Type B pancreatic cell (in vitro differentiated cells): ENCODE measurements at regions not wholly inside any gene's neighbourhood (a gene's known extent, or its start where the extent isn't known, plus 50 kb on each side); places are given as distances from the start of the nearest gene placed in this dataset.

Source experiments
- DNase-seq: peaks from one replicate; pipeline ENCODE4 v3.0.0; 2021; ENCODE audit warnings: mixed read lengths; ENCODE audit not compliant: unreplicated experiment; ENCODE audit errors: extremely low spot score
- H3K27ac Mint-ChIP-seq: 2 replicates; pipeline ENCODE4 v1.8.0; 2021; ENCODE audit warnings: mild to moderate bottlenecking, mixed read lengths
- H3K27me3 Mint-ChIP-seq: 2 replicates; pipeline ENCODE4 v1.8.0; 2021; ENCODE audit warnings: mixed read lengths
- H3K36me3 Mint-ChIP-seq: 2 replicates; pipeline ENCODE4 v1.8.0; 2021; ENCODE audit warnings: mixed read lengths
- H3K4me1 Mint-ChIP-seq: one replicate; pipeline ENCODE4 v1.8.0; 2021; ENCODE audit warnings: mixed read lengths; ENCODE audit not compliant: unreplicated experiment
- H3K4me3 Mint-ChIP-seq: 2 replicates; pipeline ENCODE4 v1.8.0; 2021; ENCODE audit warnings: mild to moderate bottlenecking, mixed read lengths
- H3K9me3 Mint-ChIP-seq: 2 replicates; pipeline ENCODE4 v1.8.0; 2021; ENCODE audit warnings: mixed read lengths
- TF ChIP-seq, protein P1 (sequence below): fragments of 200-600 bp; sonication (generic); conservative IDR thresholded peaks from 2 replicates; pipeline ENCODE4 v1.5.0; 2021; ENCODE audit warnings: antibody characterized with exemption, mild to moderate bottlenecking

DNA sequence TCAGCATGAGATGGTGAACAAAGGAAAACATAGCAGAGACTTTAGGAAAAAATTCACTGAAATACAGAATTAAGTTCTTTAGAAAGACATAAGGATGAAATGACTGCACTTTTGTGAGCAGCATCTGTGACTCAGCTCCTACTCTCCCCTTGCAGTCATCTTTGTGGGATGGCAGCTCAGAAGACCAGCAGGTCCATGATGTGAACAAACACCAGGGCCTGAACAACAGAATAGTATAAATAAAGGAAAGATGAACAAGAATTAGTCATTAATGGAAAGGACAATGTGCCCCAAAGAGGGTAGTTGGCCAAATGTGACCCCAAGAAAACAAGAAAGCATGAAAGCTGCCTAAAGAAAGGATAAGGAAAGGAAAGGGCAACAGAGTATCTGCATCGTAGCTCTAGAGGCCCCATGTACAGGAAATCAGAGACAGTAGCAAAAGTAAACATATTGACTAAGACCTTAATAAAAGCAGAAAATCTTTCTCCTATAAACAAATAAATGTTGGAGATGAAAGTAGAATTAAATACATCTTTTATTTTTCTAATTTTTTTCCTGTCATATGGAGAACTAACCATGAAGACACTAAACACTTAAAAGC lies 318.0 kb downstream of the ZEB2 start:
- Mint-ChIP-seq H3K27ac (no peak overlapping the region), H3K9me3 (peaks cover 6% of the 10 kb centered on the region), H3K27me3 (no peaks in the 10 kb centered on the region), H3K36me3 (no peaks in the 10 kb centered on the region), H3K4me3 (no peak overlapping the region), H3K4me1 (no peaks in the 10 kb centered on the region)
- DNase-seq: no peak
- TF ChIP-seq, protein P1, sequence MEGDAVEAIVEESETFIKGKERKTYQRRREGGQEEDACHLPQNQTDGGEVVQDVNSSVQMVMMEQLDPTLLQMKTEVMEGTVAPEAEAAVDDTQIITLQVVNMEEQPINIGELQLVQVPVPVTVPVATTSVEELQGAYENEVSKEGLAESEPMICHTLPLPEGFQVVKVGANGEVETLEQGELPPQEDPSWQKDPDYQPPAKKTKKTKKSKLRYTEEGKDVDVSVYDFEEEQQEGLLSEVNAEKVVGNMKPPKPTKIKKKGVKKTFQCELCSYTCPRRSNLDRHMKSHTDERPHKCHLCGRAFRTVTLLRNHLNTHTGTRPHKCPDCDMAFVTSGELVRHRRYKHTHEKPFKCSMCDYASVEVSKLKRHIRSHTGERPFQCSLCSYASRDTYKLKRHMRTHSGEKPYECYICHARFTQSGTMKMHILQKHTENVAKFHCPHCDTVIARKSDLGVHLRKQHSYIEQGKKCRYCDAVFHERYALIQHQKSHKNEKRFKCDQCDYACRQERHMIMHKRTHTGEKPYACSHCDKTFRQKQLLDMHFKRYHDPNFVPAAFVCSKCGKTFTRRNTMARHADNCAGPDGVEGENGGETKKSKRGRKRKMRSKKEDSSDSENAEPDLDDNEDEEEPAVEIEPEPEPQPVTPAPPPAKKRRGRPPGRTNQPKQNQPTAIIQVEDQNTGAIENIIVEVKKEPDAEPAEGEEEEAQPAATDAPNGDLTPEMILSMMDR: no peak

DNA sequence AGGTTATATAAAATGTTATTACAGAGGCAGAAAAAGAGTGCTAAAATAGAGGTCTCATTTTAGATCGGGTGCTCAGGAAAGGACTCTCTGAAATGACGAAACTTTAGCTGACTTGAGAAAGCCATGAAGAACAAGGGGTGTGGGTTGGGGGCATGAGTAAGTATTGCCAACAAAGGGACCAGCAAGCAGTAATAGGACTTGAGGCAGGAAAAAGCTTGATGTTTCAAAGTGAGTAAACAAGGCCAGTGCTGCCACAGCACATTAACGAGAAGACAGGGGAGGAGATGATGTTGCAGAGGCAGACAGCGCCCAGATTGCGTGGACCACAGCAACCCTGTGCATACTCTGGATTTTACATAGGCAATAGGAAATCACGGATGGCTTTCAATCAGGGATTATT lies 318.8 kb downstream of the ZEB2 start:
- no peak overlapping the region for H3K4me3 Mint-ChIP-seq
- DNase-seq: no peak
- peaks cover 6% of the 10 kb centered on the region for H3K9me3 Mint-ChIP-seq
- no peak overlapping the region for H3K27ac Mint-ChIP-seq
- no peaks in the 10 kb centered on the region for H3K4me1 Mint-ChIP-seq
- TF ChIP-seq, protein P1: no peak
- H3K36me3 Mint-ChIP-seq: no peaks in the 10 kb centered on the region
- no peaks in the 10 kb centered on the region for H3K27me3 Mint-ChIP-seq

DNA sequence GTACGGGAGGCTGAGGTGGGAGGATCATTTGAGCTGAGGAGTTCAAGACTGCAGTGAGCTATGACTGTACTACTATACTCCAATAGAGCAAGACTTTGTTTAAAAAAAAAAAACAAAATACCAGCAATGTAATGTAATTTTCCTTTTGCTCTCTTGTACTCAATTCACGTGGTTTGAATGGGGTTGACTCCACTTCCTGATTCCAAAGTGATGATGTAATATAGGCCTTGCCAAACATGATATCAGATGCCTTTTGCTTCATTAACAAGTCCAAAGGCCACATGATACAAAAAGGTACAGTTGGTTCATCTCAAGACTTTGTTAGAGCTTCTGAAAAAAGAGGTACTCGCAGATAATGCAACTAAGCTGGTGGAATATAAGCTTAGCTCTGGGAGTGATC lies 321.8 kb downstream of the ZEB2 start:
- Mint-ChIP-seq H3K4me1 (no peaks in the 10 kb centered on the region), H3K27me3 (no peaks in the 10 kb centered on the region), H3K4me3 (no peak overlapping the region), H3K9me3 (peaks cover 4% of the 10 kb centered on the region), H3K27ac (no peak overlapping the region), H3K36me3 (no peaks in the 10 kb centered on the region)
- no peak for DNase-seq
- TF ChIP-seq, protein P1: no peak

DNA sequence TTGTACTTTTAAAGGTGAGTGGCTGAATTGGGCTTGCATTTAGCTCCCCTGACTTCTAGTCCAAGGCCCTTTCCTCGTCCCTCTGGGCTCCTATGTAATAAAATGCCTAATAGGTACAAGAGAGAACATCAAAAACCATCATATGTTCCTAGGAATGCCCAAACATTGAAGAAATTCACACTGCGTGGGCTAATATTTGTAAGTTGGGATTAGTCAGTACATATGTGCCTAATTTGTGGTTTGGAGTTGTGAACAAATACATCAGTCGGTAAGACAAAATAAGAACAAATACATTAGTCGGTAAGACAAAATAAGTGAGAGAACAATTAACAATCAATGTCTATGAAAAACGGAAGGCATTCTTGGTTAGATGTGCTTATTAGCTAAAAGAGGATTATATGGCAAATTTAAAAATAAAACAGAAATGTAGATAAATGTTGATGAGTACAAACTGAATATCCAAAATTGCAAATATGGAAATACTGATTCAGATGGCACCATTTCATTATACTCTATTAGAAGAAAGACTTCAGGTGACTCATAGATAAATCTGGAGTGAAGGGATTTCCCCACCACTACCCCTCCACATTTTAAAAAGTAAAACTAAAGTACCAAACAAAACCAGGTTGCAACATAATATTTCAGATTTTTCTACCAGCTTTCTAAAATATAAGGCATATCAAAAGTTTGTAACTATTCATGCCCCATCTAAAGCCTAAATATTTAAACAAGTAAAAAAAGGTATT lies 325.4 kb downstream of the ZEB2 start:
- no peaks in the 10 kb centered on the region for H3K9me3 Mint-ChIP-seq
- no peak overlapping the region for H3K27ac Mint-ChIP-seq
- no peaks in the 10 kb centered on the region for H3K36me3 Mint-ChIP-seq
- H3K27me3 Mint-ChIP-seq: no peaks in the 10 kb centered on the region
- TF ChIP-seq, protein P1: no peak
- no peaks in the 10 kb centered on the region for H3K4me1 Mint-ChIP-seq
- DNase-seq: no peak
- H3K4me3 Mint-ChIP-seq: no peak overlapping the region

DNA sequence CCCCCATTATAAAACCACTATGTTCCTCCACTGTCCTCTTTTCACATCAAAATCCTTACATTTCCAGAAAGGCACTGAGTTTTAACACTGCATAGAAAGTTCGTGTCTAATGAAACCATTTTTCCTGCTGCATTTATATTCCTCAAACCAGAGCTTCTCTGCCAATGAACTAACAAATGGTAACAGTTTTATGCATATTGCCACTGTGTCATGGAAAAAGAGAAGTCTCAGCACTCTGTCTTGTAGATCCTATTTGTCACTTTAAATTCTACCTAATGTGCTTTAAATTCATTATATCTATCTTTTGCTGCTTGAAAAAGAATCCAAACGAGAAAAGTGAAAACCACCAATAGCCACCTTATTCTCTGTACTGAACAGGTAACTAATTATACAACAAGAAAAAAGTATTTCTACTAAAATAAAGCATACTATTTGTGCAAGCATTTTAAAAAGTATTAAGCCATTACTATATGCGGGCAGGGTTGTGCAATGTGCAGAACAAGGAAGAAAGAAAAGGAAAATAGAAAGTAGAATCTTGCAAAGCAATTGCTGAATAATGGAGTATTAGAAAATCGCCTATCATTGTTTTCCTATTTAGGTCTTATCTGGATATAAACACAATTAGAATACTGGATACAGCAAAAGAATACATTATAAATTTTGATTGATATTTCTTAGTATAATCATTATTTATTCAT lies 328.9 kb downstream of the ZEB2 start:
- Mint-ChIP-seq H3K9me3 (no peaks in the 10 kb centered on the region), H3K36me3 (no peaks in the 10 kb centered on the region), H3K27me3 (no peaks in the 10 kb centered on the region), H3K27ac (no peak overlapping the region), H3K4me1 (no peaks in the 10 kb centered on the region), H3K4me3 (no peak overlapping the region)
- DNase-seq: no peak
- TF ChIP-seq, protein P1: no peak
